HG02759 (cell line): ENCODE measurements at regions not wholly inside any gene's neighbourhood (a gene's known extent, or its start where the extent isn't known, plus 50 kb on each side); places are given as distances from the start of the nearest gene placed in this dataset.

Source experiments
- ATAC-seq: cut with Tn5 transposase; IDR thresholded peaks from one replicate; pipeline ENCODE4 v1.9.1; 2021; ENCODE audit warnings: mild to moderate bottlenecking, moderate library complexity; ENCODE audit not compliant: unreplicated experiment

DNA sequence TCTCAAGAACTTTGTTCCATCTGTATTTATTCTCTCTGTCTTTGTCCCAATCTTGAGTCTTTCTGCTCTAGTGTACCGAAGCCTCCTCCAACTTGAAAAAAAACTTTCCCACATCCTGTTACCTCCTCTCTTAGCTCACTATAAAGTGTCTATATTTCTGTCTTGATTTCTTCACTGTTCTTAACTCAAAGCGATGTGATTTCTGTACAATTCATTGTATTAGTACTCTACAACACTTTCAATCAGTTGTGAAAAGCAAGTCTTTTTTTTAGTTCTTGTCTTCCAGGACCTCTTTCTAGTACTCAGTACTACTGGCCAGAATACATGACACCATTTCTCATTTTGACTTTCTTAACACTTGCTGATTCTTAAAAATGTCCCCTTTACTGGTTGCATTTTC lies 353.5 kb upstream of the SATB1 start:
- ATAC-seq, result no peak

DNA sequence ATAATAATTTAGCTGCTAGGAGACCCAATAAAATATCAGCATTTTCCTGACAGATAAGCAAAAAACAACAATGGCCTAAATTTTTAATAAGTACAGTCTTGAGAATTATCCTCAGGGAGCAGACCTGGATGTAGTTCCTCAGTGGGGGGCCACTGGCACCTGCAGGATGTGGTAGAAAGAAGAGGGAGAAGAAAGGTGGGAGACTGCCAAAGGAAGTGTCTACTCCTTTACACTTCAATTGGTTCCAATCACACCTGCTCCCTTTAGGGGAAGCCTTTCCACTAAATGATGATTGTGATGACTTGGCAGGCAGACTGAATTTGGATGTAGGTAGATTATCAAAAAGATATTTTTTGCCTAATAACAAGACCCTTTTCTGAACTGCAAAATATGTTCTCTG lies 353.0 kb upstream of the SATB1 start:
- no peak for ATAC-seq

DNA sequence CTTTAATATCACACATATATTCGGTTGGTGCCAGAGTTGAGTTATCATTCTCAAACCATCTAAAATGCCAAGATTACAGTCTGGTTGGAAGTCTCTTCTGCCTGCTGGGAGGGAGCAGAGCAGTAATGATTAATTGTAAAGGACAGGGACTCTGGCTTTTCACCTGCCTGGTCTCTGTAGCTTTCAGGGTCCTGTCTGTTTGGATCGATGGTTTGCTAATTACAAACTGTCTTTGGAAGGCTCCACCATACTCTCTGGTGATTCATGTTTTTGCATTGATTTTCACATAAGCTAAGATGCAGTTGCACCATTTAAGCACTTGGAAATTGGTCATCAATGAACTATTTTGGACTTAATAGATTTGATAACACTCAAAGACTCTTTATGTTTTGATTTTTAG lies 350.4 kb upstream of the SATB1 start:
- no peak for ATAC-seq

- ATAC-seq, result no peak
Observed at GRCh38 chr3:18774319-18775088, 349.4 kb upstream of the SATB1 start.

GRCh38 chr3:18772699-18773305 lies 347.7 kb upstream of the SATB1 start:
- ATAC-seq, result no peak

GRCh38 chr3:18771931-18772330 lies 346.8 kb upstream of the SATB1 start:
- ATAC-seq, result no peak

DNA sequence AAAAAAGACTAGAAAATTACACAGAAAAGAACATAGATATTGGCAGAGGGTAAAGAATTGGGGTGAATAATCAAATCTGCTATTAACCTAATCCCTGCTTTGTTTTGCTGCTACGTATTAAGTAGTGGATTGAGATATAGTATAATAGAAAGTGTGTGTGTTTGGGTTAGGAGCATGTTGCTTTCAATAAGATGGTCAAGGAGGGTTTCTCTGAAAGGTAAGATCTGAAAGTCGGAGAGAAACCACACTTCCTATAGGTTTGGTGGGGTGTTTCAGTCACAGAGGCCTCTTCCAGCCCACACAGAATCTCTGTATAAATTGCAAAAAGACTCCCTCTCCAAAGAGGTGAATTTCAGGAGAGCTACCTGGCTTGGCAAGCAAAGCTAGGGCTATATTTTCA lies 345.7 kb upstream of the SATB1 start:
- no peak for ATAC-seq

DNA sequence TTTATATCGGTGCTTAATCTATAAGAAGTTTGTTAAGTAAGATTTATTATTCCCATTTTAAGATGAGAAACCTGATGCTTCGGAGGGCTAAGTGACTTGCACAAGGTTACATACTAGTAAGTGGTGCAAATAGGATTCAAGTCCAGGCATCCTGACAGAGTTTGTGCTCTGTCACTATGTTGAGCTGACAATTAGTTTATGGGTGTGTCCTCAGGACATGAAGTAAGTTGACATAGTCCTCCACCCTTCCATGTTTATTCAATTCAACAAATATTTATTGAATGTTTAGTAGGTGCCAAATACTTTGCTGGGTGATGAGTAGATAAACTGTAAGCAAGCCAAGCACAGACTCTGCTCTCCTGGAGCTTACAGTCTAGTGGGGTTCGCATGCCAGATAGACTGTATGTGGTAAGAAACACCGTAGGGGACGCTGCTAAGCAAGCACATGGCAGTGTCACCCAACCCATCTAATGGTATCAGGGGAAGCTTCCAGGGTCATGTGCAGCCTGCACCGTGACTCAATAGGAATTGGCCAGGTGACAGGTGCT lies 342.7 kb upstream of the SATB1 start:
- no peak for ATAC-seq

- ATAC-seq, result no peak
Observed at GRCh38 chr3:18766974-18767373, 341.8 kb upstream of the SATB1 start.

DNA sequence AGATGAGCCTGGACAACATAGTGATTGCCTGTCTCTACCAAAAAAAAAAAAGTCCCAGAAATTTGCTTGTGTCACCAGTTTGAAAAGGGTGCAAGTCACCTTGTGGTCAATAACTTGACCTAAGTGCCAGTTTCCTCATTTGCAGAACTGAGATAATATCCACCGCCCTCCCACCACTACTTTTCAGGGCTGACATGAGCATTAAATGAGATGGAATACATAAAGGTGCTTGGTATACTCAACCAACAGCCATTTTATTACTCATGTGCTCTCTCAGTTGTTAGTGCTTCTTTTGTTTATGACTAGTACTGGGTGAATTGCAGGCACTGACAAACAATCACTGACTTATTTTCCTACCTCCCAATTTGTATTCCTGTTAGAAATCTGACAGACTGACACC lies 340.5 kb upstream of the SATB1 start:
- no peak for ATAC-seq

- no peak for ATAC-seq
Observed at GRCh38 chr3:18765161-18765560, 340.0 kb upstream of the SATB1 start.

DNA sequence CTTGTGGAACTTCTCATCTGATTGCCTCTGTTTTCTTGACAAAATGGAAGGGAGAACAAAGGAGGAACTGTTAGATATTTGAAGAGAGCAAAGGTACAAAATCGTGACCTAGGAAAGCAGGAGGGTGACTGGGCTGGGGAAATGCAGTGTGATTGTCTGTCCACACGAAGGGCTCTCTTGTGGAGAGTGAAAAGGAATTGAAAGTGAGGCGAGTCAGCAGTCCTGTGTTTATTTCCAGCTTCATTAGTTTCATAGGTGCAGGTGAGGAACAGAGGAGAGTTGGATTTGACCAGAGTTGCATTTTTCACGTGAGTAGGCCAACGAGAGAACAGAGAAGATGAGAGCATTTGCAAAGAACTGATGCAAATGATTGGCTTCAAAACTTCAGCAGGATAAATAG lies 336.4 kb upstream of the SATB1 start:
- no peak for ATAC-seq

DNA sequence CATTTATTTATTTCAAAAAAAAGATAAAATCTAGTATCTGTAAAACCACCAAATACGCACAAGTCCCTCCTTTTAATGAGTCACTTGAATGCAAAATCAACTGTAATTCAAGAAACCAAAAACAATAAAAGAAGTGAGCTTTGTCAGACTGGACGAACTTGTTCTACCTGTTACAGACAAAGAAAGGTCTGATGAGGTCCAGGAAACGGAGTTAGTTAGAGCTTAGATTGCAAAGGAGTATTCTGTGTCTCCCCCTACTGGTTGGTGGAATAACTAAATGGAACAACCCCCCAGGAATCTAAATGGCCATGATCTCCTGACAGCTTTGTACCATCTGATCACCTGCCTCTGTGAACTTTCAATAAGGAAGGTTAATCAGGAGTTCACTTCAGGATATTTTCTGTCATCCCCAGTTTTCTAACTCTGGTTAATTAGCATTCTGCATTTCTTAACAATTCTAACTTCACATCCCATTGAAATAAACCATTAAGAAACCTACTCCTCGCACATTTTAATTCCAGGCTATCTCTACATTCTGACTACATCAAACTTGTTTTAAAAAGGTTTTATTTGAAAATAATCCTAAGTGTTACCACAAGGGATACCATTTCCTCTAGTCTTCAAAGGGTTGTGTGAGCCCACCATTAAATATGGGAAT lies 333.0 kb upstream of the SATB1 start:
- ATAC-seq, result peak; percentile 89

DNA sequence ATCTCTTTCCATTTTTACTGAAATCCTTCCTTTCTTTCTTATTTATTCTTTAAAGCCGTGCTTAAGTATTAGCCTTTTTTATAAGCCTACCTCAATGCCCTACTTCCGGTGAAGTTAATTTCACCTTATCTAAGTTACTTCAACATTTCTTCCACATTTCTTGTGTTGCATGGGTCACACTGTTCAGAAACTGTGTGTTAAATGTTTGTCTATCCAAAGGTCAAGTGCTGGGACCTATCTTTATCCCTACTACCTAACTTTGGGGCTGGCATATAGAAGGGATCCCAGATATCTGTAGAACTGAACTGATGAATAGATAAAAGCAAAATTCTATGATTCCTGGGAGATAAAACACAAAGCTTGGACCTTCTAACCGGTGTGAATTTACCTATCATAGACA lies 332.3 kb upstream of the SATB1 start:
- ATAC-seq, result no peak

DNA sequence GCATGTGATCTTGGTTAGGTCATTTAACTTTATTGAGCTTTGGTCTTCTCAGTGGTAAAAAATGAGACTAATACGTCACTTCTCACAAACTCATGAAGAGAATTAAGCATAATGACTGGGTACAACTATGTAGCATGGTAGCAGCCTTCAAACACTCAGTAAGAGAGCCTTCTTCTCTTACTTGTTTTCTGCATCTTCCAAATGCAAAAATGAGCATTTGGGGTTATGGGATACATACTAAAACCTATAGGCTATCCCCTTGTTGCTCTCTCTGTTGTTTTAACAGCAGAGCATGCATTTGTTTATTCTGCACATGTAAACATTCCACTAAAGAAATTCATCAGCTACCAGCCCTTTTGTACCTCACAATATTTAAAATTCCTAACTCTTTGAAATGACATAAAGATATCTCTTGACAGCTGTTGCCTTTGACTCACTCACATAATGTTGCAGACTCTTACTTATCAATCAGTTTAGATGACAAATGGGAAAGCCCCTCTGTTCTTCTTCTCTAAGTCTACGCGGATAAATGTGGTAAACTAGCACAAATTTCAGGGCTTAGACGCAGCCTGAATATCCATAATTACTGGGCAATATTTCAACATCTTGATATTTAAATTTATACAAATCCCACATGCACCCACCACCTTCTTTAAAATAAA lies 327.3 kb upstream of the SATB1 start:
- ATAC-seq, result no peak

DNA sequence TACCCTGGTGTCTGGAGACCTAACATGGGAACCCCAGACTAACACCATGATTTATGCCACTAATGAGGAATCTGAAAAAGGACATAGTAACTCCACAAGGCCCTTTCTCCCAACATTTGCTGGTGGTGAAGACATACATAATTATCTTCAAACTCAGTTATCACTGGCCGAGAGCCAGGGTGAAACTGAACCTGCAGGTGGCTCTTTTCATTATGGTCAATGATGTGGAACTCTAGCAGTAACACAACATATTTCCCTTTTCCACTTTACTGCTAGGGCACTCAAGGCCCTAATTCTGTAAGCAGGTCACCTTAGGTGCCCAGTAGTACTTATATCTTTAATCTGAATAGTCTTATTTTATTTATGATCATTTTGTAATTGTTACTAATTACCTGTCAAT lies 326.4 kb upstream of the SATB1 start:
- ATAC-seq, result peak; percentile 60

- ATAC-seq, result peak; percentile 50
Observed at GRCh38 chr3:18747383-18747782, 322.2 kb upstream of the SATB1 start.

GRCh38 chr3:18745472-18745871 lies 320.3 kb upstream of the SATB1 start:
- no peak for ATAC-seq

- no peak for ATAC-seq
Observed at GRCh38 chr3:18744472-18744871, 319.3 kb upstream of the SATB1 start.

GRCh38 chr3:18743761-18744160 lies 318.6 kb upstream of the SATB1 start:
- no peak for ATAC-seq
